Erythroblast (primary cell): ENCODE measurements at regions not wholly inside any gene's neighbourhood (a gene's known extent, or its start where the extent isn't known, plus 50 kb on each side); places are given as distances from the start of the nearest gene placed in this dataset.

Experiments used
- GATA1 ChIP-seq: IDR thresholded peaks from 2 replicates; pipeline ENCODE4 v1.6.1; 2011; ENCODE audit warnings: low read depth, mild to moderate bottlenecking, control low read depth, low read length, moderate library complexity
- POLR2A ChIP-seq: IDR thresholded peaks from 2 replicates; pipeline ENCODE4 v1.6.1; 2011; ENCODE audit warnings: mild to moderate bottlenecking, low read length

DNA sequence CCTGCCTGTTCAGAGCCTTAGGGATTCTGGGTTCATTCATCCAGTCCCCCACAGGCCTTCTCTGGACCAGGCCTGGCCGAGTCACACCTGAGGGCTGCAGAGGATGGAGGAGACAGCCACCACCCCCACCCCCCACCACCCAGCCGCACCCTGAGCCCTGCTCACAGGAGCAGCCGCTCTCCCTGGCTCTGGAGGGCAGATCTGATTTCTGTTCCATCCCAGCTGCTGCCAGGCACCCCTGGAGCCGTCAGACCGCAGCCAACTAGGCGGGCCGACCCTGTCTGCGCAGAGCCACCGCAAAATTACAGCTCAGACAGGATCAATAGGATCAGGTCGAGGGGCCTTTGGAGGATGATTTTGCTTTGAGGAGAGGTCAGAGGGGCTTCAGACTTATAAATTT lies 154.6 kb upstream of the MYL2 start:
- TF ChIP-seq POLR2A (no peak), GATA1 (no peak)
